Colonic mucosa (tissue), 4 donors: ENCODE measurements at regions not wholly inside any gene's neighbourhood (a gene's known extent, or its start where the extent isn't known, plus 50 kb on each side); places are given as distances from the start of the nearest gene placed in this dataset.

ENCODE experiments used
- DNase-seq: peaks from one replicate; pipeline ENCODE4 v3.0.0-alpha.2; 2020
- H3K27ac ChIP-seq: fragments of 200-600 bp; one replicate; pipeline ENCODE4 v1.8.0; 2021
- H3K27me3 ChIP-seq: fragments of 200-600 bp; one replicate; pipeline ENCODE4 v1.8.0; 2021
- H3K36me3 ChIP-seq: fragments of 200-600 bp; one replicate; pipeline ENCODE4 v1.8.0; 2021
- H3K4me1 ChIP-seq: fragments of 200-600 bp; one replicate; pipeline ENCODE4 v1.8.0; 2021; ENCODE audit warnings: mild to moderate bottlenecking
- H3K4me3 ChIP-seq: fragments of 200-600 bp; one replicate; pipeline ENCODE4 v1.8.0; 2021
- H3K9ac ChIP-seq, 2 donors: one replicate each; pipeline ENCODE4 v1.7.0; 2013; ENCODE audit warnings: control low read depth in 2 of 2, low read depth in 2 of 2, low read length in 2 of 2
- H3K9me3 ChIP-seq: fragments of 200-600 bp; one replicate; pipeline ENCODE4 v1.8.0; 2021
- intact Hi-C: fragments of 100-400 bp; cut with DNase I; formaldehyde crosslinking; loops from one replicate; pipeline ENCODE4 v1.14.1; 2022
- TF ChIP-seq, protein P1 (sequence below): fragments of 200-600 bp; IDR thresholded peaks from one replicate; pipeline ENCODE4 v1.8.0; 2022; ENCODE audit warnings: antibody characterized with exemption, mild to moderate bottlenecking
- donor health status: healthy.
- donor health status: DM: no; HTN: no; CAD: no.
- donor health status: DM: no; HTN: no; CAD: no.

DNA sequence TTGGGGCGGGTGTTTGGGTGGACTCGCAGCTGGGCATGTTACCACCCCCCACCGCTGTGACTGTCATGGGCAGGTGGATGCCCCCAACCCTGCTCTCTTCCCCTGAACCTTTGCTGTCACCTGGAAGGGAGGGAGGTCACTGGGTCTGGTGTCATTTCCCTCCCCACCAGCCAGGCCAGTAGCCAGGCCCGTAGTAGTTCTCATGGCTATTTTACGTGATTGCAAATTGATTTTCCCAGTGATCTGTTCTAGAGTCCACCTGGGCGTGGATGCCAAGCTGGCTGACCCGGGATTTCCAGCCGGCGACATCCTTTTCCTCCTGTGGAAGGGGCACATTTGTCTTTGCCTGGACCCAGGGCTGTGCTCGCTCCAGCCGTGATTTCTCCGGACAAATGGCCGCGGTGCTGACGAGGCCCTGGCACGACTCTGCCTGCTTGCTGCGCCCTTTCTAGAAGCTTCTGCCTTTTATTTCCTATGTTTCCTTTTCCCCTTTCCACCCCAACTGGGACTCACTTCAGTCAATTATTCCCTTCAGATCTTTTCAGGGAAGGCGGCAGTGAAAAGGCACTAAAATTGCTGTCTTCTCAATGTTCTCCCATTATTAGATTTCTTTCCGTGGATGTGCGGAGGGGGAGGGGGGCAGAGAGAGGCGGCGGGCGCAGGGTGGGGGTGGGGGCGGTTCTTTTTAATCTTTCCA lies 226.9 kb upstream of the CIBAR2 start:
- no peak for DNase-seq
- TF ChIP-seq, protein P1, sequence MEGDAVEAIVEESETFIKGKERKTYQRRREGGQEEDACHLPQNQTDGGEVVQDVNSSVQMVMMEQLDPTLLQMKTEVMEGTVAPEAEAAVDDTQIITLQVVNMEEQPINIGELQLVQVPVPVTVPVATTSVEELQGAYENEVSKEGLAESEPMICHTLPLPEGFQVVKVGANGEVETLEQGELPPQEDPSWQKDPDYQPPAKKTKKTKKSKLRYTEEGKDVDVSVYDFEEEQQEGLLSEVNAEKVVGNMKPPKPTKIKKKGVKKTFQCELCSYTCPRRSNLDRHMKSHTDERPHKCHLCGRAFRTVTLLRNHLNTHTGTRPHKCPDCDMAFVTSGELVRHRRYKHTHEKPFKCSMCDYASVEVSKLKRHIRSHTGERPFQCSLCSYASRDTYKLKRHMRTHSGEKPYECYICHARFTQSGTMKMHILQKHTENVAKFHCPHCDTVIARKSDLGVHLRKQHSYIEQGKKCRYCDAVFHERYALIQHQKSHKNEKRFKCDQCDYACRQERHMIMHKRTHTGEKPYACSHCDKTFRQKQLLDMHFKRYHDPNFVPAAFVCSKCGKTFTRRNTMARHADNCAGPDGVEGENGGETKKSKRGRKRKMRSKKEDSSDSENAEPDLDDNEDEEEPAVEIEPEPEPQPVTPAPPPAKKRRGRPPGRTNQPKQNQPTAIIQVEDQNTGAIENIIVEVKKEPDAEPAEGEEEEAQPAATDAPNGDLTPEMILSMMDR: no peak
- intact Hi-C loops: no loop called here
- H3K27ac ChIP-seq: no peak overlapping the region
- H3K4me1 ChIP-seq: peaks cover 7% of the 10 kb centered on the region
- H3K9ac ChIP-seq: no peak overlapping the region
- no peaks in the 10 kb centered on the region for H3K9me3 ChIP-seq
- H3K27me3 ChIP-seq: no peaks in the 10 kb centered on the region
- no peak overlapping the region for H3K4me3 ChIP-seq
- H3K36me3 ChIP-seq: no peaks in the 10 kb centered on the region

GRCh38 chr16:85341972-85342695 lies 229.9 kb upstream of the CIBAR2 start:
- no peaks in the 10 kb centered on the region for H3K27me3 ChIP-seq
- no peak overlapping the region for H3K9ac ChIP-seq
- no peaks in the 10 kb centered on the region for H3K9me3 ChIP-seq
- TF ChIP-seq, protein P1: no peak
- no peaks in the 10 kb centered on the region for H3K36me3 ChIP-seq
- no peak overlapping the region for H3K27ac ChIP-seq
- intact Hi-C loops: no loop called here
- DNase-seq: no peak
- no peaks in the 10 kb centered on the region for H3K4me1 ChIP-seq
- H3K4me3 ChIP-seq: no peak overlapping the region

DNA sequence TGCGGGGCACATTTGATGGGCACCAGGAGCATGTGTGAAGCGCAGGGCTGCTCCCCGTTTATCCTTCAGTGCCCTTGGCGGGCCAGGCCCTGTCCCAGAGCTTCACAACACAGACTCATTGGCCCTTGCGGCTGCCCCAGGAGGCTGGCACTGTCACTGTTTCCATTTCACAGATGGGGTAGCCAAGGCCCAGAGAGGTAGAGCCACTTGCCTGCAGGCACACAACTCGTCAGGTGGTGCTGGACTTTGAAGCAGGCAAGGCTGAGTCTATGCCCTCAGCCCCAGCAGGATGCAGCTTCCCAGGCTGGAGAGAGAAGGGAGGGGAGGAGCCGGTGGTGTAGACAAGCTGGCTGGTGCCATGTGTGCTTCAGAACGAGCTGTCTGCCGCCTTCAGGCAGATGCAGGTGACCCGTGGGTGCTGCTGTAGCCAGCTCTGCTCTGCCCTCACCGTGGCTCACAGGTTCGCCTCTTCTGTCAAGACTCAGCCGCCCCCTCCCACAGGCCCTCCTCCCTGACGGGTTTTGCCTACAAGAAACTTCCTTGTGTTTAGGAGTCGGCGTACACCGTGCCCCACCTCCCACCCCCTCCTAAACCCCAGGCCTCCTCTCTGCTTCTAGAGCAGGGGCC lies 232.3 kb upstream of the CIBAR2 start:
- TF ChIP-seq, protein P1: no peak
- Histone ChIP-seq H3K27me3 (no peaks in the 10 kb centered on the region), H3K9me3 (no peaks in the 10 kb centered on the region), H3K27ac (no peak overlapping the region), H3K4me1 (no peaks in the 10 kb centered on the region), H3K36me3 (no peaks in the 10 kb centered on the region), H3K4me3 (no peak overlapping the region), H3K9ac (no peak overlapping the region)
- intact Hi-C loops: no loop called here
- DNase-seq: no peak

GRCh38 chr16:85345129-85345639 lies 232.9 kb upstream of the CIBAR2 start:
- DNase-seq: no peak

More at GRCh38 chr16:85345129-85345639, 232.9 kb upstream of the CIBAR2 start:
- Histone ChIP-seq H3K4me3 (no peak overlapping the region), H3K9ac (no peak overlapping the region), H3K27me3 (no peaks in the 10 kb centered on the region), H3K4me1 (no peaks in the 10 kb centered on the region), H3K36me3 (no peaks in the 10 kb centered on the region), H3K9me3 (no peaks in the 10 kb centered on the region), H3K27ac (no peak overlapping the region)
- intact Hi-C loops: no loop called here
- TF ChIP-seq, protein P1: no peak
